Caco-2 (cell line): ENCODE measurements at regions not wholly inside any gene's neighbourhood (a gene's known extent, or its start where the extent isn't known, plus 50 kb on each side); places are given as distances from the start of the nearest gene placed in this dataset.

ENCODE experiments used
- BruUV-seq: library from RNA; stranded (reverse); fragments of 400-500 nt; replicated peaks from 2 replicates; lab custom pipeline; 2021; lab: Mats Ljungman, UMichigan
- CTCF ChIA-PET: fragments of 300-600 bp; sonication (Branson Sonifier 250); formaldehyde crosslinking; loops from one replicate; lab custom pipeline; 2022; ENCODE audit warnings: antibody characterized with exemption; lab: Charles Lee
- POLR2A ChIA-PET: fragments of 300-600 bp; sonication (Branson Sonifier 250); formaldehyde crosslinking; loops from one replicate; lab custom pipeline; 2022; ENCODE audit warnings: antibody characterized with exemption; lab: Charles Lee
- DNase-seq, 2 experiments: peaks; one replicate each; pipeline versions ENCODE4 v3.0.0 to v3.0.0-alpha.2; 2020 to 2022
- H3K27me3 ChIP-seq: replicated peaks from 2 replicates; pipeline ENCODE4 v1.6.0; 2011; ENCODE audit warnings: low read length; ENCODE audit not compliant: control insufficient read depth, insufficient read depth
- H3K36me3 ChIP-seq: 2 replicates; pipeline ENCODE4 v1.5.1; 2011; ENCODE audit warnings: low read length; ENCODE audit not compliant: control insufficient read depth, insufficient read depth
- H3K4me1 ChIP-seq: fragments of 250-450 bp; sonication (Bioruptor Pico); 2 replicates; pipeline ENCODE4 v1.5.1; 2020; ENCODE audit warnings: mild to moderate bottlenecking
- H3K4me3 ChIP-seq: 2 replicates; pipeline ENCODE4 v1.5.1; 2011; ENCODE audit warnings: low read depth, mild to moderate bottlenecking, control low read depth, low read length
- H3K9me3 ChIP-seq: fragments of 250-450 bp; sonication (Bioruptor Pico); 2 replicates; pipeline ENCODE4 v1.5.1; 2020; ENCODE audit warnings: mild to moderate bottlenecking, moderate library complexity
- H3K27ac Mint-ChIP-seq: one replicate; pipeline ENCODE4 v1.8.0; 2022; ENCODE audit warnings: mixed read lengths; ENCODE audit not compliant: unreplicated experiment
- H3K27me3 Mint-ChIP-seq: one replicate; pipeline ENCODE4 v1.8.0; 2022; ENCODE audit warnings: mixed read lengths; ENCODE audit not compliant: insufficient read depth, unreplicated experiment
- H3K36me3 Mint-ChIP-seq: one replicate; pipeline ENCODE4 v1.8.0; 2022; ENCODE audit warnings: mild to moderate bottlenecking, mixed read lengths; ENCODE audit not compliant: insufficient read depth, unreplicated experiment
- H3K4me1 Mint-ChIP-seq: one replicate; pipeline ENCODE4 v1.8.0; 2022; ENCODE audit warnings: low read depth, mixed read lengths; ENCODE audit not compliant: unreplicated experiment
- H3K4me3 Mint-ChIP-seq: one replicate; pipeline ENCODE4 v1.8.0; 2022; ENCODE audit warnings: mild to moderate bottlenecking, moderate library complexity, mixed read lengths; ENCODE audit not compliant: unreplicated experiment
- H3K9me3 Mint-ChIP-seq: one replicate; pipeline ENCODE4 v1.8.0; 2022; ENCODE audit warnings: mixed read lengths; ENCODE audit not compliant: unreplicated experiment
- intact Hi-C: fragments of 100-400 bp; cut with micrococcal nuclease; formaldehyde crosslinking; loops from one replicate; pipeline ENCODE4 v1.10.0; 2022; ENCODE audit not compliant: unreplicated experiment
- TF ChIP-seq, protein P1 (sequence below), 2 experiments: fragments of 200-600 bp in 1 of 2; IDR thresholded peaks; 1 replicate in 1 of 2; 2 replicates in 1 of 2; pipeline versions ENCODE4 v1.5.1 to v1.8.0; 2011 to 2022; ENCODE audit warnings: antibody characterized with exemption in 1 of 2, control low read depth in 1 of 2, inconsistent platforms in 1 of 2, low read depth in 1 of 2, low read length in 1 of 2, mild to moderate bottlenecking in 1 of 2, moderate library complexity in 1 of 2; ENCODE audit not compliant: insufficient read depth in 1 of 2, severe bottlenecking in 1 of 2, unreplicated experiment in 1 of 2

DNA sequence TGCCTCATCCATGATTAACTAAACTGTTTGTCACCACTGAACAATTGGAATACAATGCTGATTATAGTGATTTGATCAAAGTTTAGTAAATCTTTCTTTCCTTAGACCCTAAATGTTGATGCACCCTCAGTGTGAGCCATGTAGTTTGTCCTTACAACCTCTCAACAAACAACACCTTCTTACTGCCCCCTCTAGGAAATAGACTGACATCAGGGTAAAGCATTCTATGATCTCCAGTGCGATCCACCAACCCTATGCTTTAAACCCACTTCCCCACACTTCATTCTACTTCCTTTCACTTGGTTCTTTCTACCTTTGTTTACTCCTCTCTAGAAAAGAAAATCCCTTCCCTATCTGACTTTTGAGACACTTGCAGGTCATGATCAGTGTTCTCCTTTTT, 1842.5 kb upstream of the PRR20A start:
- CTCF ChIA-PET = no interaction called here
- no TSS peak for BruUV-seq

DNA sequence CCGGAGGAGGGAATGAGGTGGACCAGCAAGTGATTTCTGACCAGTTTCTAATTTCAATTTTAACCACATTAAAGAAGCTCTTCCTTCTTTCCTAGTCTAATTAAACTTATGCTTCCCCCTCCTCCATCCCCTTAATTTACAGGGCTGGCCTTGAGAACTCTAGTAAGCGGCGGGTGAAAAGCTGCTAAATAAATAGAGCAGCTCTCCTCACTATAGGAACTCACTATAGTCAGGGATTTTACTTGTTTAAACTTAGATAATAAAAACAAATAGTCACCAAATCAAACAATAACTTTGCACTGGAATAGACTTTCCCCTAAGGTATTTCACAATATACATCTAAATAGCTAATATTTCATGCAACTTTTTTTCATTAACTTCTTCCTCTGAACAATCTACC, 1838.2 kb upstream of the PRR20A start:
- H3K27me3 Mint-ChIP-seq = no peaks in the 10 kb centered on the region
- no peak overlapping the region for H3K4me3 Mint-ChIP-seq
- Histone ChIP-seq H3K4me3 (no peak overlapping the region), H3K4me1 (no peaks in the 10 kb centered on the region), H3K9me3 (no peaks in the 10 kb centered on the region), H3K36me3 (no peaks in the 10 kb centered on the region), H3K27me3 (no peaks in the 10 kb centered on the region)
- ChIA-PET CTCF (no interaction called here), POLR2A (no interaction called here)
- no peak for DNase-seq
- H3K27ac Mint-ChIP-seq = no peak overlapping the region
- BruUV-seq = no TSS peak
- no peaks in the 10 kb centered on the region for H3K9me3 Mint-ChIP-seq
- intact Hi-C loops = no loop called here
- peaks cover 7% of the 10 kb centered on the region for H3K4me1 Mint-ChIP-seq
- TF ChIP-seq, protein P1, sequence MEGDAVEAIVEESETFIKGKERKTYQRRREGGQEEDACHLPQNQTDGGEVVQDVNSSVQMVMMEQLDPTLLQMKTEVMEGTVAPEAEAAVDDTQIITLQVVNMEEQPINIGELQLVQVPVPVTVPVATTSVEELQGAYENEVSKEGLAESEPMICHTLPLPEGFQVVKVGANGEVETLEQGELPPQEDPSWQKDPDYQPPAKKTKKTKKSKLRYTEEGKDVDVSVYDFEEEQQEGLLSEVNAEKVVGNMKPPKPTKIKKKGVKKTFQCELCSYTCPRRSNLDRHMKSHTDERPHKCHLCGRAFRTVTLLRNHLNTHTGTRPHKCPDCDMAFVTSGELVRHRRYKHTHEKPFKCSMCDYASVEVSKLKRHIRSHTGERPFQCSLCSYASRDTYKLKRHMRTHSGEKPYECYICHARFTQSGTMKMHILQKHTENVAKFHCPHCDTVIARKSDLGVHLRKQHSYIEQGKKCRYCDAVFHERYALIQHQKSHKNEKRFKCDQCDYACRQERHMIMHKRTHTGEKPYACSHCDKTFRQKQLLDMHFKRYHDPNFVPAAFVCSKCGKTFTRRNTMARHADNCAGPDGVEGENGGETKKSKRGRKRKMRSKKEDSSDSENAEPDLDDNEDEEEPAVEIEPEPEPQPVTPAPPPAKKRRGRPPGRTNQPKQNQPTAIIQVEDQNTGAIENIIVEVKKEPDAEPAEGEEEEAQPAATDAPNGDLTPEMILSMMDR (IDR thresholded peaks at IDR 0.05; ENCODE audit: insufficient read depth in 1 of 2, low read depth in 1 of 2, low read length in 1 of 2, severe bottlenecking in 1 of 2, unreplicated experiment in 1 of 2) = no peak
- no peaks in the 10 kb centered on the region for H3K36me3 Mint-ChIP-seq

More for the DNA sequence above, 1842.5 kb upstream of the PRR20A start:
- Mint-ChIP-seq H3K4me3 (no peak overlapping the region), H3K36me3 (no peaks in the 10 kb centered on the region), H3K4me1 (no peaks in the 10 kb centered on the region), H3K27me3 (no peaks in the 10 kb centered on the region), H3K27ac (no peak overlapping the region), H3K9me3 (no peaks in the 10 kb centered on the region)
- intact Hi-C loops = no loop called here
- DNase-seq = no peak
- Histone ChIP-seq H3K27me3 (no peaks in the 10 kb centered on the region), H3K9me3 (no peaks in the 10 kb centered on the region), H3K36me3 (no peaks in the 10 kb centered on the region), H3K4me3 (no peak overlapping the region), H3K4me1 (no peaks in the 10 kb centered on the region)
- TF ChIP-seq, protein P1 (IDR thresholded peaks at IDR 0.05; ENCODE audit: insufficient read depth in 1 of 2, low read depth in 1 of 2, low read length in 1 of 2, severe bottlenecking in 1 of 2, unreplicated experiment in 1 of 2) = no peak
- POLR2A ChIA-PET = no interaction called here

DNA sequence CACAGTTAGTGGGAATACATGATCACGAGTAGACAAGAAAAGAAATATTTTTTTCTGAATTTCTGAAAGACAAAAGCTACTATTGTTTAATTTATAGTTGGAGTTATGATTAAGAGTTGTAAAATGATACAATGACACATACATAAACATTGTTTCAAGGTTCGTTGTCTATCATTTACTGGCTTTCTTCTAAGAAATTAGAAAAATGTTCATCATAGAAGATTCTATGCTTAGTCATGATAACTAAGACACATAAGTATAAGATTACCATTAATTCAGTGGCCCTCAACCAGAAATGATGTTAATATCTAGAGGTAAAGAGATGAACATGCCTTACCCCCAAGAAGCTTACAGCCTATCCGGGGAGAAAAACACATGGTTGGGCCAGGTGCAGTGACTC, 1832.8 kb upstream of the PRR20A start:
- H3K36me3 ChIP-seq = no peaks in the 10 kb centered on the region
- DNase-seq = no peak
- intact Hi-C loops = no loop called here
- H3K4me3 ChIP-seq = no peak overlapping the region
- POLR2A ChIA-PET = no interaction called here
- no peaks in the 10 kb centered on the region for H3K9me3 ChIP-seq
- CTCF ChIA-PET = no interaction called here
- Mint-ChIP-seq H3K4me1 (peaks cover 7% of the 10 kb centered on the region), H3K4me3 (no peak overlapping the region), H3K36me3 (no peaks in the 10 kb centered on the region), H3K27ac (no peak overlapping the region), H3K27me3 (peaks cover 1% of the 10 kb centered on the region), H3K9me3 (no peaks in the 10 kb centered on the region)
- BruUV-seq = no TSS peak
- TF ChIP-seq, protein P1 (IDR thresholded peaks at IDR 0.05; ENCODE audit: insufficient read depth in 1 of 2, low read depth in 1 of 2, low read length in 1 of 2, severe bottlenecking in 1 of 2, unreplicated experiment in 1 of 2) = no peak
- no peaks in the 10 kb centered on the region for H3K27me3 ChIP-seq
- H3K4me1 ChIP-seq = no peaks in the 10 kb centered on the region
